Neural cell (in vitro differentiated cells): ENCODE measurements at regions not wholly inside any gene's neighbourhood (a gene's known extent, or its start where the extent isn't known, plus 50 kb on each side); places are given as distances from the start of the nearest gene placed in this dataset.

Experiments used
- CTCF ChIP-seq: fragments of 450-650 bp; IDR thresholded peaks from 2 replicates; pipeline ENCODE4 v1.5.1; 2014; ENCODE audit warnings: antibody characterized with exemption, mild to moderate bottlenecking, moderate library complexity; ENCODE audit not compliant: poor library complexity, severe bottlenecking
- EP300 ChIP-seq: fragments of 450-650 bp; conservative IDR thresholded peaks from 2 replicates; pipeline ENCODE4 v1.6.1; 2014; ENCODE audit warnings: antibody characterized with exemption, mild to moderate bottlenecking, moderate library complexity; ENCODE audit not compliant: poor library complexity, severe bottlenecking
- EZH2 ChIP-seq: fragments of 200-600, 300-800 bp; shearing (Covaris generic), sonication (generic); IDR thresholded peaks from 2 replicates; pipeline ENCODE4 v1.6.1; 2014; ENCODE audit warnings: antibody characterized with exemption, low read length, borderline replicate concordance, mild to moderate bottlenecking; ENCODE audit not compliant: insufficient read depth, poor library complexity, severe bottlenecking
- MXI1 ChIP-seq: fragments of 450-650 bp; conservative IDR thresholded peaks from 2 replicates; pipeline ENCODE4 v1.6.1; 2014; ENCODE audit warnings: antibody characterized with exemption, mild to moderate bottlenecking; ENCODE audit not compliant: poor library complexity, severe bottlenecking
- POLR2AphosphoS5 ChIP-seq: IDR thresholded peaks from 2 replicates; pipeline ENCODE4 v1.6.1; 2012
- RAD21 ChIP-seq: fragments of 450-650 bp; conservative IDR thresholded peaks from 2 replicates; pipeline ENCODE4 v1.6.1; 2014; ENCODE audit warnings: antibody characterized with exemption, mild to moderate bottlenecking, moderate library complexity
- REST ChIP-seq: IDR thresholded peaks from 2 replicates; pipeline ENCODE4 v1.6.1; 2012; ENCODE audit warnings: borderline replicate concordance
- SMC3 ChIP-seq: fragments of 450-650 bp; conservative IDR thresholded peaks from 2 replicates; pipeline ENCODE4 v1.6.1; 2014; ENCODE audit warnings: antibody characterized with exemption, mild to moderate bottlenecking, moderate library complexity; ENCODE audit not compliant: poor library complexity
- TAF1 ChIP-seq: IDR thresholded peaks from 2 replicates; pipeline ENCODE4 v1.6.1; 2012; ENCODE audit warnings: low read depth

- TF ChIP-seq CTCF: no peak
- TF ChIP-seq REST: no peak
- no peak for TF ChIP-seq EZH2
- no peak for TF ChIP-seq TAF1
- no peak for TF ChIP-seq POLR2AphosphoS5
- TF ChIP-seq EP300: no peak
- TF ChIP-seq SMC3: no peak
- TF ChIP-seq RAD21: no peak
- no peak for TF ChIP-seq MXI1
Observed at GRCh38 chr2:238631491-238632180, 204.9 kb downstream of the ASB1 start.
